IMR-90 (cell line): ENCODE measurements at regions not wholly inside any gene's neighbourhood (a gene's known extent, or its start where the extent isn't known, plus 50 kb on each side); places are given as distances from the start of the nearest gene placed in this dataset.

Experiments
- ATAC-seq: fragments of 200-7000 bp; cut with Tn5 transposase; 2 replicates; pipeline ENCODE4 v1.9.1; 2020; ENCODE audit warnings: low read depth, mild to moderate bottlenecking, moderate library complexity
- BruUV-seq: library from RNA; stranded (reverse); fragments of 400-500 nt; replicated peaks from 2 replicates; lab custom pipeline; 2021; lab: Mats Ljungman, UMichigan
- CTCF ChIA-PET: fragments of 300-600 bp; formaldehyde crosslinking; extraction: SDS; loops from one replicate; lab custom pipeline; 2021; ENCODE audit warnings: antibody characterized with exemption; lab: Yijun Ruan, JAX
- POLR2A ChIA-PET: fragments of 300-600 bp; sonication (Branson Sonifier 250); formaldehyde crosslinking; loops from one replicate; lab custom pipeline; 2022; ENCODE audit warnings: antibody characterized with exemption; ENCODE audit not compliant: unreplicated experiment; lab: Charles Lee
- DNase-seq: peaks from one replicate; pipeline ENCODE4 v3.0.0; 2013
- H2AFZ ChIP-seq: replicated peaks from 2 replicates; pipeline ENCODE3; 2013; ENCODE audit warnings: low read length, mild to moderate bottlenecking; ENCODE audit not compliant: poor library complexity
- H2AK5ac ChIP-seq: 2 replicates; pipeline ENCODE4 v1.6.1; 2013; ENCODE audit warnings: low read depth, low read length, inconsistent platforms
- H2AK9ac ChIP-seq: replicated peaks from 2 replicates; pipeline ENCODE3; 2013; ENCODE audit warnings: mild to moderate bottlenecking, low read depth, low read length, moderate library complexity; ENCODE audit not compliant: poor library complexity
- H2BK120ac ChIP-seq: 2 replicates; pipeline ENCODE4 v1.6.1; 2013; ENCODE audit warnings: low read depth, low read length, inconsistent platforms
- H2BK15ac ChIP-seq: 3 replicates; pipeline ENCODE4 v1.6.1; 2013; ENCODE audit warnings: low read depth, low read length, inconsistent platforms
- H2BK20ac ChIP-seq: 2 replicates; pipeline ENCODE4 v1.6.1; 2013; ENCODE audit warnings: low read depth, mild to moderate bottlenecking, inconsistent platforms, low read length, moderate library complexity
- H2BK5ac ChIP-seq: 2 replicates; pipeline ENCODE4 v1.6.1; 2013; ENCODE audit warnings: mild to moderate bottlenecking, low read depth, low read length, inconsistent platforms; ENCODE audit not compliant: poor library complexity, severe bottlenecking
- H3K14ac ChIP-seq: replicated peaks from 2 replicates; pipeline ENCODE4 v1.6.1; 2013; ENCODE audit warnings: low read depth, low read length, inconsistent platforms
- H3K18ac ChIP-seq: 2 replicates; pipeline ENCODE4 v1.6.1; 2013; ENCODE audit warnings: low read depth, low read length, control low read depth
- H3K23ac ChIP-seq: 2 replicates; pipeline ENCODE4 v1.6.1; 2013; ENCODE audit warnings: low read depth, low read length, inconsistent platforms
- H3K27ac ChIP-seq: 2 replicates; pipeline ENCODE4 v1.5.1; 2013; ENCODE audit warnings: mild to moderate bottlenecking, control low read depth, low read length; ENCODE audit not compliant: insufficient read depth
- H3K27me3 ChIP-seq: 2 replicates; pipeline ENCODE4 v1.6.1; 2013; ENCODE audit warnings: low read length; ENCODE audit not compliant: control insufficient read depth, insufficient read depth
- H3K36me3 ChIP-seq: 2 replicates; pipeline ENCODE4 v1.6.1; 2013; ENCODE audit warnings: low read length, mixed read lengths; ENCODE audit not compliant: control insufficient read depth, insufficient read depth
- H3K4ac ChIP-seq: 2 replicates; pipeline ENCODE4 v1.6.1; 2013; ENCODE audit warnings: low read depth, low read length, inconsistent platforms
- H3K4me1 ChIP-seq: 2 replicates; pipeline ENCODE4 v1.6.1; 2013; ENCODE audit warnings: low read length, mixed read lengths; ENCODE audit not compliant: control insufficient read depth, insufficient read depth
- H3K4me2 ChIP-seq: 2 replicates; pipeline ENCODE4 v1.6.1; 2013; ENCODE audit warnings: low read depth, mild to moderate bottlenecking, control low read depth, low read length, moderate library complexity
- H3K4me3 ChIP-seq: 2 replicates; pipeline ENCODE4 v1.5.1; 2013; ENCODE audit warnings: low read depth, mild to moderate bottlenecking, control low read depth, low read length, moderate library complexity; ENCODE audit not compliant: insufficient read depth
- H3K56ac ChIP-seq: 2 replicates; pipeline ENCODE4 v1.6.1; 2013; ENCODE audit warnings: low read length, inconsistent platforms; ENCODE audit not compliant: insufficient read depth; ENCODE audit errors: extremely low read depth
- H3K79me1 ChIP-seq, 2 experiments: 2 replicates each; pipeline ENCODE4 v1.6.1; 2013; ENCODE audit warnings: low read length in 2 of 2, inconsistent platforms in 1 of 2, low read depth in 1 of 2
- H3K9ac ChIP-seq: 2 replicates; pipeline ENCODE4 v1.6.1; 2013; ENCODE audit warnings: low read depth, low read length, control low read depth
- H3K9me1 ChIP-seq: 2 replicates; pipeline ENCODE4 v1.6.1; 2013; ENCODE audit warnings: low read length, inconsistent platforms; ENCODE audit not compliant: insufficient read depth
- H3K9me3 ChIP-seq: 2 replicates; pipeline ENCODE4 v1.6.1; 2013; ENCODE audit warnings: low read length; ENCODE audit not compliant: control insufficient read depth, insufficient read depth
- H4K20me1 ChIP-seq: 2 replicates; pipeline ENCODE4 v1.6.1; 2013; ENCODE audit warnings: low read length, inconsistent platforms; ENCODE audit not compliant: insufficient read depth
- H4K5ac ChIP-seq: 2 replicates; pipeline ENCODE4 v1.6.1; 2013; ENCODE audit warnings: mild to moderate bottlenecking, low read depth, low read length, control low read depth
- H4K8ac ChIP-seq, 2 experiments: 2 replicates each; pipeline ENCODE4 v1.6.1; 2013; ENCODE audit warnings: low read depth in 2 of 2, low read length in 2 of 2, control low read depth in 1 of 2, inconsistent platforms in 1 of 2
- H4K91ac ChIP-seq: 2 replicates; pipeline ENCODE4 v1.6.1; 2013; ENCODE audit warnings: low read depth, low read length, inconsistent platforms; ENCODE audit not compliant: insufficient read depth
- BHLHE40 ChIP-seq: fragments of 150-350 bp; IDR thresholded peaks from 2 replicates; pipeline ENCODE4 v1.6.1; 2016; ENCODE audit warnings: mild to moderate bottlenecking, low read depth, low read length
- CEBPB ChIP-seq: IDR thresholded peaks from 2 replicates; pipeline ENCODE4 v1.6.1; 2012; ENCODE audit warnings: low read depth, low read length, improper control_type of control experiment
- CHD1 ChIP-seq: IDR thresholded peaks from 2 replicates; pipeline ENCODE4 v1.6.1; 2012; ENCODE audit warnings: low read depth, low read length, improper control_type of control experiment
- FOS ChIP-seq: fragments of 150-350 bp; IDR thresholded peaks from 2 replicates; pipeline ENCODE4 v1.6.1; 2016; ENCODE audit warnings: low read depth, low read length
- MAFK ChIP-seq: IDR thresholded peaks from 2 replicates; pipeline ENCODE4 v1.6.1; 2012; ENCODE audit warnings: low read depth, low read length, improper control_type of control experiment
- MAZ ChIP-seq: IDR thresholded peaks from 2 replicates; pipeline ENCODE4 v1.6.1; 2012; ENCODE audit warnings: low read depth, mild to moderate bottlenecking, low read length, improper control_type of control experiment, moderate library complexity, borderline replicate concordance
- MXI1 ChIP-seq: IDR thresholded peaks from 2 replicates; pipeline ENCODE4 v1.6.1; 2012; ENCODE audit warnings: low read depth, mild to moderate bottlenecking, low read length, moderate library complexity, borderline replicate concordance
- NFE2L2 ChIP-seq: fragments of 150-350 bp; IDR thresholded peaks from 2 replicates; pipeline ENCODE4 v1.6.1; 2016; ENCODE audit warnings: low read depth, mild to moderate bottlenecking, low read length
- POLR2A ChIP-seq: IDR thresholded peaks from 2 replicates; pipeline ENCODE4 v1.6.1; 2012; ENCODE audit warnings: mild to moderate bottlenecking, low read depth, low read length
- RAD21 ChIP-seq: IDR thresholded peaks from 2 replicates; pipeline ENCODE4 v1.6.1; 2012; ENCODE audit warnings: low read length, improper control_type of control experiment
- RCOR1 ChIP-seq: IDR thresholded peaks from 2 replicates; pipeline ENCODE4 v1.6.1; 2012; ENCODE audit warnings: mild to moderate bottlenecking, low read length, improper control_type of control experiment; ENCODE audit not compliant: insufficient replicate concordance
- RFX5 ChIP-seq: IDR thresholded peaks from 2 replicates; pipeline ENCODE4 v1.8.0; 2012; ENCODE audit warnings: low read depth, mild to moderate bottlenecking, low read length, moderate library complexity
- SMC3 ChIP-seq: fragments of 150-350 bp; IDR thresholded peaks from 2 replicates; pipeline ENCODE4 v1.6.1; 2016; ENCODE audit warnings: low read depth, mild to moderate bottlenecking, antibody characterized with exemption, low read length, moderate library complexity
- WGBS, 2 experiments: methylation state at CpG; one replicate each; pipeline versions ENCODE4 v1.1.5 to v1.1.7; 2013; ENCODE audit warnings: missing lambda C conversion rate in 2 of 2; ENCODE audit not compliant: insufficient read length in 1 of 2; ENCODE audit errors: extremely low coverage in 2 of 2; 5-methylcytosine and 5-hydroxymethylcytosine counted together
- dilution Hi-C: fragments of 300-500 bp; cut with HindIII; formaldehyde crosslinking; loops from one replicate; pipeline ENCODE4 v1.14.3; 2018; ENCODE audit warnings: low sequenced_read_pairs; ENCODE audit not compliant: unreplicated experiment
- in situ Hi-C: fragments of 300-500 bp; cut with MboI; formaldehyde crosslinking; loops from 3 replicates; pipeline ENCODE4 v1.14.3; 2019; ENCODE audit warnings: low sequenced_read_pairs, inconsistent platforms, mixed read lengths
- intact Hi-C: fragments of 100-400 bp; cut with micrococcal nuclease; formaldehyde crosslinking; loops from 2 replicates; pipeline ENCODE4 v1.10.0; 2022
- TF ChIP-seq, protein P1 (sequence below): fragments of 150-350 bp; IDR thresholded peaks from 2 replicates; pipeline ENCODE4 v1.6.1; 2017; ENCODE audit warnings: mild to moderate bottlenecking, antibody characterized with exemption, low read length, low read depth
- TF ChIP-seq, protein P2 (sequence below): fragments of 150-350 bp; IDR thresholded peaks from 2 replicates; pipeline ENCODE4 v1.6.1; 2016; ENCODE audit warnings: low read depth, mild to moderate bottlenecking, low read length, moderate library complexity, borderline replicate concordance
- TF ChIP-seq, protein P3 (sequence below): conservative IDR thresholded peaks from 2 replicates; pipeline ENCODE4 v1.5.1; 2012; ENCODE audit warnings: mild to moderate bottlenecking, low read depth, low read length, improper control_type of control experiment

DNA sequence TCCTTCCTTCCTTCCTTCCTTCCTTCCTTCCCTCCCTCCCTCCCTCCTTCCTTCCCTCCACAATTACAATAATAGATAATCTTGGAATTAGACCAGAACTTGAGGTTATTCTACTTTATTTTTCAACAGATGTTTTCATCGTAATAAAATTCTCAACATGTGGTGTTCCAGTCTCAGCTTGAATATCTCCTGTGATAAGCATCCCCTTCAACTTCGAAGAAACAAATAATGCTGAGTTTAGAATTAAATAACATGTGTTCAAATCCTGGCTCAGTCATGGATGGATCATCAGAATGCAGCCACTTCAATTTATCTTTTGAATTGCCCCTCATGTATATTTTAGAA lies 91.4 kb upstream of the PAPPA start:
- Histone ChIP-seq H3K79me1 (no peaks in the 10 kb centered on the region), H2BK120ac (no peak overlapping the region), H3K14ac (no peak overlapping the region), H3K4me2 (no peak overlapping the region), H2BK15ac (no peak overlapping the region), H3K4me1 (peaks cover 2% of the 10 kb centered on the region; the same call in 1 of the 2 replicates), H4K5ac (no peak overlapping the region), H3K9me1 (no peaks in the 10 kb centered on the region), H3K56ac (no peak overlapping the region), H3K4ac (no peak overlapping the region), H3K9ac (no peak overlapping the region), H3K4me3 (no peak overlapping the region), H4K20me1 (no peaks in the 10 kb centered on the region), H3K36me3 (no peaks in the 10 kb centered on the region), H4K91ac (no peak overlapping the region), H2BK20ac (no peak overlapping the region), H3K18ac (no peak overlapping the region), H2BK5ac (no peak overlapping the region), H3K9me3 (no peaks in the 10 kb centered on the region), H2AK9ac (no peak overlapping the region), H3K23ac (no peak overlapping the region), H2AK5ac (no peak overlapping the region), H2AFZ (no peak overlapping the region), H4K8ac (no peak overlapping the region), H3K27me3 (no peaks in the 10 kb centered on the region), H3K27ac (no peak overlapping the region)
- CTCF ChIA-PET: no interaction called here
- intact Hi-C loops (no loop called here), dilution Hi-C loops (no loop called here), in situ Hi-C loops (no loop called here)
- TF ChIP-seq MAFK (no peak), SMC3 (no peak), RFX5 (no peak), NFE2L2 (no peak), BHLHE40 (no peak), MAZ (no peak), POLR2A (no peak), MXI1 (no peak), FOS (no peak), RAD21 (no peak), CHD1 (no peak), RCOR1 (no peak), CEBPB (no peak)
- TF ChIP-seq, protein P1, sequence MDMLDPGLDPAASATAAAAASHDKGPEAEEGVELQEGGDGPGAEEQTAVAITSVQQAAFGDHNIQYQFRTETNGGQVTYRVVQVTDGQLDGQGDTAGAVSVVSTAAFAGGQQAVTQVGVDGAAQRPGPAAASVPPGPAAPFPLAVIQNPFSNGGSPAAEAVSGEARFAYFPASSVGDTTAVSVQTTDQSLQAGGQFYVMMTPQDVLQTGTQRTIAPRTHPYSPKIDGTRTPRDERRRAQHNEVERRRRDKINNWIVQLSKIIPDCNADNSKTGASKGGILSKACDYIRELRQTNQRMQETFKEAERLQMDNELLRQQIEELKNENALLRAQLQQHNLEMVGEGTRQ: no peak
- TF ChIP-seq, protein P2, sequence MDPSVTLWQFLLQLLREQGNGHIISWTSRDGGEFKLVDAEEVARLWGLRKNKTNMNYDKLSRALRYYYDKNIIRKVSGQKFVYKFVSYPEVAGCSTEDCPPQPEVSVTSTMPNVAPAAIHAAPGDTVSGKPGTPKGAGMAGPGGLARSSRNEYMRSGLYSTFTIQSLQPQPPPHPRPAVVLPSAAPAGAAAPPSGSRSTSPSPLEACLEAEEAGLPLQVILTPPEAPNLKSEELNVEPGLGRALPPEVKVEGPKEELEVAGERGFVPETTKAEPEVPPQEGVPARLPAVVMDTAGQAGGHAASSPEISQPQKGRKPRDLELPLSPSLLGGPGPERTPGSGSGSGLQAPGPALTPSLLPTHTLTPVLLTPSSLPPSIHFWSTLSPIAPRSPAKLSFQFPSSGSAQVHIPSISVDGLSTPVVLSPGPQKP: no peak
- TF ChIP-seq, protein P3, sequence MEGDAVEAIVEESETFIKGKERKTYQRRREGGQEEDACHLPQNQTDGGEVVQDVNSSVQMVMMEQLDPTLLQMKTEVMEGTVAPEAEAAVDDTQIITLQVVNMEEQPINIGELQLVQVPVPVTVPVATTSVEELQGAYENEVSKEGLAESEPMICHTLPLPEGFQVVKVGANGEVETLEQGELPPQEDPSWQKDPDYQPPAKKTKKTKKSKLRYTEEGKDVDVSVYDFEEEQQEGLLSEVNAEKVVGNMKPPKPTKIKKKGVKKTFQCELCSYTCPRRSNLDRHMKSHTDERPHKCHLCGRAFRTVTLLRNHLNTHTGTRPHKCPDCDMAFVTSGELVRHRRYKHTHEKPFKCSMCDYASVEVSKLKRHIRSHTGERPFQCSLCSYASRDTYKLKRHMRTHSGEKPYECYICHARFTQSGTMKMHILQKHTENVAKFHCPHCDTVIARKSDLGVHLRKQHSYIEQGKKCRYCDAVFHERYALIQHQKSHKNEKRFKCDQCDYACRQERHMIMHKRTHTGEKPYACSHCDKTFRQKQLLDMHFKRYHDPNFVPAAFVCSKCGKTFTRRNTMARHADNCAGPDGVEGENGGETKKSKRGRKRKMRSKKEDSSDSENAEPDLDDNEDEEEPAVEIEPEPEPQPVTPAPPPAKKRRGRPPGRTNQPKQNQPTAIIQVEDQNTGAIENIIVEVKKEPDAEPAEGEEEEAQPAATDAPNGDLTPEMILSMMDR: no peak
- BruUV-seq: no TSS peak
- WGBS, 2 experiments: no CpG with 5 or more reads among the region's 2 CpGs
- no peak for DNase-seq
- ATAC-seq: no peak
- POLR2A ChIA-PET: no interaction called here
